NCI-H2227 treated with DMSO at 0.1 percent for 48 hours (cell line): ENCODE measurements at regions not wholly inside any gene's neighbourhood (a gene's known extent, or its start where the extent isn't known, plus 50 kb on each side); places are given as distances from the start of the nearest gene placed in this dataset.

Source experiments
- DNase-seq: peaks from one replicate; lab custom pipeline; 2025; lab: John Stamatoyannopoulos, UW

GRCh38 chr4:176843710-176844109 lies 51.0 kb upstream of the VEGFC start:
- DNase-seq: no peak

- no peak for DNase-seq
Measured at GRCh38 chr4:176844448-176844847, 51.7 kb upstream of the VEGFC start.

DNA sequence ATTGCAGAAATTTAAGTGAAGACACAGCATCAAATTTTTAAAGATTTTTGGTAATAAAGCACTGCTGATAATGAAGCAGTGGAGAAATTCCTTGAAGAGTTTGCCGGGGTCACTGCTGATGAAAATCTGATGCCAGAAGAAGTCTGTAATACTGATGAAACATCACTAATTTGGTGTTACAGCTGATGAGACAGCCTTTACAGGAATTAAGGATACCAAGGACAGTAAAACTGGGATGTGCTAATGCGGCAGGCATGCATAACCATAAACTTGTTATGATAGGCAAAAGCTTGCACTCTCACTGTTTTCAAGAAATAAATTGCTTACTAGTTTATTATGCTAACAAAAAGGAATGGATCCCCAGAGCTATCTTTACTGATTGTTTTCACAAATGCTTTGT lies 52.9 kb upstream of the VEGFC start:
- no peak for DNase-seq

DNA sequence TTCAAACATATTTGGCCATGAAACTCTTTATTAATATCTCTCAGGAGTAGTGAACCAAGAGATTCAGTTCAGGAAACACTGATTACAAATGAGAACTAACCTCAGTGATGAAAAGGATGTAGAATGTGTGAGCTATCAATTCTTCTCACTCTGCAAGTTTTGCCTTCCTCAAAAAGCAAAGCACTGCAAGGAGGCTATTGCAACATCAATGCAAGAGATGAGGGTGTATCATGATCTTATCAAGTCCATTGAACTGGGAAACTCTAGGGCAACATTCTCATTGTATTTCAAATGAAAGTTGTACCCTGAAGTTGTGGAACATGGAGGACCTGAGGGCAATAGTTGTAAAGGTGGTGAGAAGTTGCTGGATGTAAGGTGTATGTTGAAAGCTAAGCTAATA lies 56.4 kb upstream of the VEGFC start:
- no peak for DNase-seq

DNA sequence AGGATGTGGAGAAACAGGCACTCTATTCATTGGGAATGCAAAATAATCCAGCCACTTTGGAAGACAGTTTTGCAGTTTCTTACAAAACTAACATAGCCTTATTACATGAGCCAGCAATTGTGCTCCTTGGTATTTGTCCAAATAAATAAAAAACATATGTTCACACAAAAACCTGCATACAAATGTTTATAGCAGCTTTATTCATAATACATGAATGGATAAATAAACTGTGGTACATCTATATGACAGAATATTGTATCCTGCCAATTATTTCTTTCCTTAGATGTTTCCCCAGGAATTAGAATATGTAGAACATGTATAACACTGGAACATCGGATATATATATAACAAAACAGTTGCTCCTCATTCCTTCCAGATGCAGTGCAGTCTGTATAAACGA lies 57.7 kb upstream of the VEGFC start:
- no peak for DNase-seq

DNA sequence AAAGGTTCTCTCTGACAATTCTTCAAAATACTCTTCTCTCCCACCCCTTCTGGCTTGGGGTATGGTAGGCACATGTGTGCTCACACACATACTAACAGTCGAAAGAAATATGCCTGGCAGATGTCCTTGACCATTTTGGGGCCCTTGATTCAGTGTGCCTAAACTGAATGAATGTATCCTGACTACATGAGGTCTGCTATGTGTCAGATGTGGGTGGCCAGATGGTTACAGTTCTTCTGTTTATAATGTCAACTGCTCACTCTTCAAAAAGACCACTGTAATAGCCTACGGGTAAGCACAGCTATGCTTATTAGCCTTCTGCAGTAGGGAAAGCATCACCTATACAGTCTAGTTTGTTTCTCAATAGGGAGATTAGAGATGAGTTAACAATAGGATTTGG lies 63.7 kb upstream of the VEGFC start:
- no peak for DNase-seq

DNA sequence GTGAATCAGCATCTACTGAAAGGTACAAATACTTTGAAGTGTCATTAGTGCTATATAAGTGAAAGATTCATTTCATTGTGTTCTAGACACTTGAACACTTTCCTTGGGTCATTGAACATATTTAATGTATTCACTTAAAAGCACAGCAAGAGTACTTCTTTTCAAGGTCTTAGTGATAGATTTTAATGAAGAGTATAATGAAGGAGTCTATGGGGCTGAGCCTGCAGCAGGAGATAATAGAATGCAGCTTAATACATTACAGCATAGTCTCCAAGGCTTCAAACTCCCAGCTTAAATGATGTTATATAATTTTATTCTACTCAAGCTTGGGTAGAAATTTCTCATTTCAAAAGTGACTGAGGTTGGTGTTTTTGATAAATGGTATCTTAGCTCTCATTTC lies 66.1 kb upstream of the VEGFC start:
- DNase-seq: no peak

- DNase-seq: no peak
Measured at GRCh38 chr4:176864238-176864637, 71.5 kb upstream of the VEGFC start.

DNA sequence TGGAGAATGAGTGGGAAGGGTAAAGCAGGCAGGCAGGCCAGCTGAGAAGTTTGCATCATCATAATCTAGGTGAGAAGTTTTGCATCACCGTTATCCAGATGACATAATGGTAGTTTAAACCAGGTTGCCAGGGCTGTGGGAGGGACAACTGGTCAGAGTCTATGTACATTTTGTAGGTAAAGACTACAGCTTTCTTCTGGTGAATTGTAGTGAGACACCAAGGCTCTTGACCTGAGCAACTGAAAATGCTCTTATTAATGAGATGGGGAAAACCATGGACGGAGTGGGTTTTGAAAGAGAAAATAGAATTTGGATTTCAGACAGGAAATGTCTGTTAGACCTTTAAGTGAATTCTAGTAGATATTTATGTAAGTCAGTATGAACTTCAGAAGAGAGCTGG lies 76.0 kb upstream of the VEGFC start:
- DNase-seq: no peak

DNA sequence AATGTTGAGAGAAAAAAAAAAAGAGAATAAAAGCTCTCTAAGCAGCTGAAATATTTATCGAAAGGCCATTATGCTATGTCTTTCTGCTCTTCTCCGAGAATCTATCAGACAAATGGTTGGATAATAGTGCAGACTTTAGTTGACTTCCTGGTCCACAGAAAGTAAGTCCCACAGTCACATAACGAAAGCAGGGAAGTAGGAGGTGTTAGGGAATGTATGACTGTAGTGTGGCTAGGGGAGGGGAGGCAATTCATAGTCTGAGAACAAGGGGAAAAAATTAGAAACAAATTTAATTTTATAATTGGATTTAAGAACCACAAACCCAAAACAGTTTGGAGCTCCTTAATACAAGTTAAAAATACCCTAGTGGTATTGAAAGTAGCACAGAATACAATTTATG lies 79.7 kb upstream of the VEGFC start:
- no peak for DNase-seq

GRCh38 chr4:176874721-176875445 lies 82.2 kb upstream of the VEGFC start:
- DNase-seq: no peak

DNA sequence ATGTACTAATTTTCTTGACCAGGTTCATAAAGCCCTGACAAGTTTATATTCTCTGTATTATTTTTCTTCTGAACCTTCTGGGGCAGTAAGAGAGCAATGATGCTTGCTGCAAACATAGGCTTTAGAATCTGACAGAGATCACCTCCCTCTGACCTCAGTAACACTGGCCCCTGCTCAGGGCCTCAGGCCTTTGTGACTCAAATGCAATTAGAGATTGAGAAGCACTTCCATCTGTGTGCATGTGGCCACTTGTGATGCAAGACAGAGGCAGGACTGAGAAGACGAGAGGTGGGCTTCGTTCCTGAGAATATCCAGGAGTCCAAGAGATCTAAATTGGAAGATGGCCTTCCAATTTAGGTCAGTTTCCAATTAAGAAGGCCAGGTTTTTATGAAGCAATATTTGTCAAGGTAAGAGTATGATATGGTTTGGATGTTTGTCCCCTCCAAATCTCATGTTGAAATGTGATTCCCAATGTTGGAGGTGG lies 82.8 kb upstream of the VEGFC start:
- no peak for DNase-seq

DNA sequence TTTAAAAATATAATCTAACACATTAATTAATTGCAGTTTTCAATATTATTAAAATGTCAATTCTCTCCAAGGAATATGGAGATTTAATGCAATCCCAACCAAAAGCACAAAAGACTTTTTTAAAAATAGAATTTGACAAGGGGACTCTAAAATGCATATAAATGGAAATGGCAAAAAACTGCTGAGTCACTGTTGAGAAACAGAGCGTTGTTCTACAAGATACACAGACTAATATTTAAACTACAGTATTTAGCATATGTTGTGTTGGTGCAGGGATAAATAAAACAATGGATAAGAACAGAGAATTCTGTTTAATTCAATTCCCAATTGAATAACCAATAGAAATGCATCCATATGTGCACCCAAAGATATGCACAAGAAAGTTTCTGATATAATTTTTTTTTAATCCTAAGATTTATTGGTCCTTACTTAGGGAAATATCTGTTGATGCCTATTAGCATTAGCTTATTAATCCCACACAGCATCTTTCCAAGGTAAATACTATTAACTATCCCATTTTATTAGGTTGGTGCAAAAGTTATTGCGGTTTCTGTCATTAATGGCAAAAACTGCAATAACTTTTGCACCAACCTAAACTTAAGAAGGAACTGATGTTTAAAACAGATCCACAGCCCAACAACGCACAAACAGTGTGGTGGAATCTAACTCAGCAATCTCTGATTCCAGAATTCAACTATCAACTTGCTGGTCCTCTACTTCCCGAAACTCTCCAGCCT lies 86.8 kb upstream of the VEGFC start:
- DNase-seq: no peak

DNA sequence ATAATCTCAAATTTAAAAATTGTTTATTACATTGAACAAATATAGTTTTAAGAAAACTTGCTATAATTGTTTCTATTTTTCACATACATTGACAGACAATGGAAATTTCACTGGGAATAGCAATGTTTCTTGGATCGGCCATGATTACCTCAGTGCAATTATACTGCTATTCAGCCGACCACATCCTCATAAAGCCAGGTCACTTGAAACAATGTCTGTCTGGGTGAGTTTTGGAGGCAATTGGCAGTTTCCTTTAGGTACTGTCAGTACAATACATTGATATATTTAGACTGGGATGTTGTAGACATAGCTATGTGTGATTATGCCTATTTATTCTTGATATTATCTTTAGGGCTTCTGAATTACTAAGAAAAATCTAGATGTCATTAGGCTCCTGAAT lies 89.5 kb upstream of the VEGFC start:
- DNase-seq: no peak

- DNase-seq: no peak
Measured at GRCh38 chr4:176883108-176883550, 90.4 kb upstream of the VEGFC start.

GRCh38 chr4:176883681-176884418 lies 91.1 kb upstream of the VEGFC start:
- DNase-seq: no peak

DNA sequence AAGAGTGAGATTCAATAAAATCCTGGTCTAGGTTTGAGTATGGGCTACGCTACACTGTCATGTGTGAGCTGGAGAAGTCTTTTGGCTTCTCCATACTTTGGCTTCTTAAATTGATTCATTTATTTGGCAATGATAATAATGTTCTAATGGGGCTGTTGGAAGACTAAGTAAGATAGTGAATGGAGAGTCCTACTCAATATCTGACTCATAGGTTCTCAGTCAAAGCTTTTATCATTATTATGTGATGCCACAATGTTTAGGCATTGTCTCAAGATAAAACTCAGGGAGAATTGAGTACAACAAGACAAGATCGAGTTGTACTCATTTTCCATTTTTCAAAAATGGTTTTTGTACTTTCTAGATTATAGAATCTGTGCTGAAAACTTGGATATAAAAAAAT lies 92.5 kb upstream of the VEGFC start:
- DNase-seq: no peak

DNA sequence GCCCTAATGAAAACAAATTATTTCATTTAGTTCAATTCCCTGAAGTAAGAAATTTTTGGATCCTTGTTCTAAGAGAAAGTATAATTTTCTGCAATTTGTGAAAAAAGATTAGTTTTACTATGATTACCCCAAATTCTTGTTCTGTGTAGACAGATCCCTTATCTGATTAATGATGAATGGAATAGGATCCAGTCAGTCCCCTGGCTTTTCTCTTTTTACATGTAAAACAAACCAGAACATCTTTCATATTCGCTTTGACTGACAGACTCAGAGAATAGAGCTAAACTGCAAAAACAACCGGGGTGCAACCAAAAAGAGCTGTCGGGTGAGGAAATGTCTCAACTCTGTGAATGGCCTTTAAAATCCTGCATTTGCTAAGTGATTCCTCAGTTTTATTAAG lies 93.4 kb upstream of the VEGFC start:
- no peak for DNase-seq

GRCh38 chr4:176889776-176890175 lies 97.1 kb upstream of the VEGFC start:
- DNase-seq: no peak

GRCh38 chr4:176894498-176894897 lies 101.8 kb upstream of the VEGFC start:
- DNase-seq: no peak

DNA sequence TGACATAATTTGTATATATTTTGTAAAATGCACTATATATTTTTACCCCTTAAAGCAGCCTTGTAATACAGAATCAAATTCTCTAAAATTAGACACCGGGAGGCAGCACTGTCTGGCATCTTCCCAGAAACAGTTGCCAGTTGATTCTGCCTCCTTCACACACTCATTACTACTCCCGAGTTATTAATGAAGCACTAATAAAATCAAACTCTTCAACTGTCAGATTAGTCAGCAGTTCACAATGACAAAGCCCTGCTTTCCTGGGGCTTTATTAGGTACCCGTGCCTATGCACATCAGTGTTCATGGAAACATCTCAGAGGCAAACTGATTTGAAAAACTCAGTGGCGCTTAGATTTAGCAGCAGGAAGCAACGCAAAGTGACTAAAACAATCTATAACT lies 103.5 kb upstream of the VEGFC start:
- no peak for DNase-seq

GRCh38 chr4:176897226-176897625 lies 104.5 kb upstream of the VEGFC start:
- DNase-seq: no peak

GRCh38 chr4:176898791-176899190 lies 106.1 kb upstream of the VEGFC start:
- DNase-seq: no peak
